ENCODE measurements at regions not wholly inside any gene's neighbourhood (a gene's known extent, or its start where the extent isn't known, plus 50 kb on each side); places are given as distances from the start of the nearest gene placed in this dataset.
"Not testable (repeated sequence)": the region's sequence is repeated elsewhere in the genome, so short reads cannot be mapped to it uniquely, and the experiment has no call there.

- TF ChIP-seq CTCF (IDR thresholded peaks at IDR 0.05; ENCODE audit: low read depth, low read length): no peak
Observed at GRCh38 chr21:35470522-35470921, 421.4 kb upstream of the RUNX1 start.

GRCh38 chr21:35469498-35469897 is 420.4 kb upstream of the RUNX1 start:
- TF ChIP-seq CTCF (IDR thresholded peaks at IDR 0.05; ENCODE audit: low read depth, low read length): no peak
- H3K4me3 ChIP-seq (ENCODE audit: low read depth, low read length): no peak overlapping the region

More at GRCh38 chr21:35470522-35470921, 421.4 kb upstream of the RUNX1 start:
- H3K4me3 ChIP-seq (ENCODE audit: low read depth, low read length): no peak overlapping the region

GRCh38 chr21:35468991-35469390 is 419.9 kb upstream of the RUNX1 start:
- no peak overlapping the region for H3K4me3 ChIP-seq (ENCODE audit: low read depth, low read length)
- TF ChIP-seq CTCF (IDR thresholded peaks at IDR 0.05; ENCODE audit: low read depth, low read length): no peak

GRCh38 chr21:35467566-35467965 is 418.5 kb upstream of the RUNX1 start:
- H3K4me3 ChIP-seq (ENCODE audit: low read depth, low read length): no peak overlapping the region
- no peak for TF ChIP-seq CTCF (IDR thresholded peaks at IDR 0.05; ENCODE audit: low read depth, low read length)

GRCh38 chr21:35466681-35467080 is 417.6 kb upstream of the RUNX1 start:
- not testable (repeated sequence) for H3K4me3 ChIP-seq (ENCODE audit: low read depth, low read length)

- no peak overlapping the region for H3K4me3 ChIP-seq (ENCODE audit: low read depth, low read length)
- TF ChIP-seq CTCF (IDR thresholded peaks at IDR 0.05; ENCODE audit: low read depth, low read length): no peak
Observed at GRCh38 chr21:35465741-35466140, 416.6 kb upstream of the RUNX1 start.

- no peak overlapping the region for H3K4me3 ChIP-seq (ENCODE audit: low read depth, low read length)
- no peak for TF ChIP-seq CTCF (IDR thresholded peaks at IDR 0.05; ENCODE audit: low read depth, low read length)
Observed at GRCh38 chr21:35461700-35462099, 412.6 kb upstream of the RUNX1 start.

GRCh38 chr21:35460441-35460840 is 411.3 kb upstream of the RUNX1 start:
- no peak for TF ChIP-seq CTCF (IDR thresholded peaks at IDR 0.05; ENCODE audit: low read depth, low read length)
- H3K4me3 ChIP-seq (ENCODE audit: low read depth, low read length): no peak overlapping the region
